SW 1271 (cell line): ENCODE measurements at regions not wholly inside any gene's neighbourhood (a gene's known extent, or its start where the extent isn't known, plus 50 kb on each side); places are given as distances from the start of the nearest gene placed in this dataset.

Experiments
- DNase-seq, 2 experiments: peaks; one replicate each; lab custom pipeline; 2025; lab: John Stamatoyannopoulos, UW

GRCh38 chr14:86902176-86902950 lies 1090.6 kb downstream of the GALC start:
- DNase-seq: no peak

GRCh38 chr14:86897704-86898513 lies 1095.1 kb downstream of the GALC start:
- no peak for DNase-seq

- DNase-seq: no peak
Observed at GRCh38 chr14:86897224-86897623, 1095.8 kb downstream of the GALC start.

- no peak for DNase-seq
Observed at GRCh38 chr14:86896701-86897100, 1096.3 kb downstream of the GALC start.

- no peak for DNase-seq
Observed at GRCh38 chr14:86892152-86892956, 1100.6 kb downstream of the GALC start.

GRCh38 chr14:86885280-86885679 lies 1107.7 kb downstream of the GALC start:
- no peak for DNase-seq

GRCh38 chr14:86884498-86884897 lies 1108.5 kb downstream of the GALC start:
- no peak for DNase-seq

GRCh38 chr14:86882818-86883217 lies 1110.2 kb downstream of the GALC start:
- DNase-seq: no peak

GRCh38 chr14:86865934-86866333 lies 1127.0 kb downstream of the GALC start:
- DNase-seq: no peak

GRCh38 chr14:86858591-86858990 lies 1134.4 kb downstream of the GALC start:
- no peak for DNase-seq

- no peak for DNase-seq
Observed at GRCh38 chr14:86858031-86858430, 1135.0 kb downstream of the GALC start.

- DNase-seq: no peak
Observed at GRCh38 chr14:86852530-86852929, 1140.5 kb downstream of the GALC start.

- DNase-seq: no peak
Observed at GRCh38 chr14:86847140-86847539, 1145.8 kb downstream of the GALC start.

GRCh38 chr14:86838363-86838762 lies 1154.6 kb downstream of the GALC start:
- DNase-seq: peak in 1 of 2 experiments; percentile 3

GRCh38 chr14:86826661-86827060 lies 1166.3 kb downstream of the GALC start:
- no peak for DNase-seq

GRCh38 chr14:86824167-86824566 lies 1168.8 kb downstream of the GALC start:
- no peak for DNase-seq

GRCh38 chr14:86823581-86823980 lies 1169.4 kb downstream of the GALC start:
- no peak for DNase-seq

- DNase-seq: no peak
Observed at GRCh38 chr14:86815341-86815740, 1177.6 kb downstream of the GALC start.

GRCh38 chr14:86802726-86803125 lies 1190.3 kb downstream of the GALC start:
- no peak for DNase-seq

- DNase-seq: peak in 1 of 2 experiments; percentile 46
Observed at GRCh38 chr14:86799244-86799647, 1193.7 kb downstream of the GALC start.

- no peak for DNase-seq
Observed at GRCh38 chr14:86798330-86798729, 1194.7 kb downstream of the GALC start.

- DNase-seq: no peak
Observed at GRCh38 chr14:86797075-86797351, 1196.0 kb downstream of the GALC start.
